PFSK-1 (cell line): ENCODE measurements at regions not wholly inside any gene's neighbourhood (a gene's known extent, or its start where the extent isn't known, plus 50 kb on each side); places are given as distances from the start of the nearest gene placed in this dataset.

Experiments
- FOXP2 ChIP-seq: optimal IDR thresholded peaks from 2 replicates; pipeline ENCODE3; 2011; ENCODE audit warnings: borderline replicate concordance, control low read depth, inconsistent platforms; ENCODE audit not compliant: insufficient read depth; ENCODE audit errors: extremely low read length, extremely low read depth
- POLR2AphosphoS5 ChIP-seq: IDR thresholded peaks from 2 replicates; pipeline ENCODE4 v1.6.1; 2012; ENCODE audit warnings: low read depth, mild to moderate bottlenecking, control low read depth, low read length, moderate library complexity
- SIN3A ChIP-seq: IDR thresholded peaks from 2 replicates; pipeline ENCODE4 v1.6.1; 2012; ENCODE audit warnings: mild to moderate bottlenecking, low read length, moderate library complexity, borderline replicate concordance; ENCODE audit not compliant: insufficient read depth
- TAF1 ChIP-seq: IDR thresholded peaks from 2 replicates; pipeline ENCODE4 v1.6.1; 2012; ENCODE audit warnings: low read length, control low read depth, borderline replicate concordance; ENCODE audit not compliant: insufficient read depth
- TF ChIP-seq, protein P1 (sequence below), 2 experiments: IDR thresholded peaks; 2 replicates each; pipeline versions ENCODE4 v1.6.1 to v1.8.0; 2011 to 2012; ENCODE audit warnings: low read depth in 2 of 2, low read length in 2 of 2, control low read depth in 1 of 2, inconsistent platforms in 1 of 2, mild to moderate bottlenecking in 1 of 2, moderate library complexity in 1 of 2; ENCODE audit not compliant: insufficient read depth in 1 of 2

DNA sequence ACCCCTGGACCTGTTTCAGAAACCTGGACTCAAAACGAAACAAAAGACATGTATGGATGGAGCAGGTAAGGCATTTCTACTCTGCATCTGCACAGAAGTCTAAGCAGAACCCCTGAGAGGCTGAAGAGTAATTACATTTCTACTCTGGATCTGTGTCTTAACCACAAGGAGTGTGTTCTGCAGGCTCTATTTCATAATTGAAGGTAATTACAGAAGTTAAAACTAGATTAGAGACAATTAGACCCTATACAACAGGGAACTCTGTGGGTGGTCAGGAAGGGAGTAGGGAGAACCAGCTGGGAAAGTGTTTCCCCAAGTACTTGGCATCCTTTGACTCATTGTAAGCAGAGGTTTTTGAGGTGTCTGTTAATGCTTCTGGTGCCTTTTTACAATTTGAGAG lies 69.8 kb downstream of the IGSF1 start:
- TF ChIP-seq POLR2AphosphoS5 (no peak), TAF1 (no peak), SIN3A (no peak), FOXP2 (no peak)
- TF ChIP-seq, protein P1, sequence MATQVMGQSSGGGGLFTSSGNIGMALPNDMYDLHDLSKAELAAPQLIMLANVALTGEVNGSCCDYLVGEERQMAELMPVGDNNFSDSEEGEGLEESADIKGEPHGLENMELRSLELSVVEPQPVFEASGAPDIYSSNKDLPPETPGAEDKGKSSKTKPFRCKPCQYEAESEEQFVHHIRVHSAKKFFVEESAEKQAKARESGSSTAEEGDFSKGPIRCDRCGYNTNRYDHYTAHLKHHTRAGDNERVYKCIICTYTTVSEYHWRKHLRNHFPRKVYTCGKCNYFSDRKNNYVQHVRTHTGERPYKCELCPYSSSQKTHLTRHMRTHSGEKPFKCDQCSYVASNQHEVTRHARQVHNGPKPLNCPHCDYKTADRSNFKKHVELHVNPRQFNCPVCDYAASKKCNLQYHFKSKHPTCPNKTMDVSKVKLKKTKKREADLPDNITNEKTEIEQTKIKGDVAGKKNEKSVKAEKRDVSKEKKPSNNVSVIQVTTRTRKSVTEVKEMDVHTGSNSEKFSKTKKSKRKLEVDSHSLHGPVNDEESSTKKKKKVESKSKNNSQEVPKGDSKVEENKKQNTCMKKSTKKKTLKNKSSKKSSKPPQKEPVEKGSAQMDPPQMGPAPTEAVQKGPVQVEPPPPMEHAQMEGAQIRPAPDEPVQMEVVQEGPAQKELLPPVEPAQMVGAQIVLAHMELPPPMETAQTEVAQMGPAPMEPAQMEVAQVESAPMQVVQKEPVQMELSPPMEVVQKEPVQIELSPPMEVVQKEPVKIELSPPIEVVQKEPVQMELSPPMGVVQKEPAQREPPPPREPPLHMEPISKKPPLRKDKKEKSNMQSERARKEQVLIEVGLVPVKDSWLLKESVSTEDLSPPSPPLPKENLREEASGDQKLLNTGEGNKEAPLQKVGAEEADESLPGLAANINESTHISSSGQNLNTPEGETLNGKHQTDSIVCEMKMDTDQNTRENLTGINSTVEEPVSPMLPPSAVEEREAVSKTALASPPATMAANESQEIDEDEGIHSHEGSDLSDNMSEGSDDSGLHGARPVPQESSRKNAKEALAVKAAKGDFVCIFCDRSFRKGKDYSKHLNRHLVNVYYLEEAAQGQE (IDR thresholded peaks at IDR 0.05; ENCODE audit: insufficient read depth in 1 of 2, low read depth in 2 of 2, low read length in 2 of 2) = no peak

DNA sequence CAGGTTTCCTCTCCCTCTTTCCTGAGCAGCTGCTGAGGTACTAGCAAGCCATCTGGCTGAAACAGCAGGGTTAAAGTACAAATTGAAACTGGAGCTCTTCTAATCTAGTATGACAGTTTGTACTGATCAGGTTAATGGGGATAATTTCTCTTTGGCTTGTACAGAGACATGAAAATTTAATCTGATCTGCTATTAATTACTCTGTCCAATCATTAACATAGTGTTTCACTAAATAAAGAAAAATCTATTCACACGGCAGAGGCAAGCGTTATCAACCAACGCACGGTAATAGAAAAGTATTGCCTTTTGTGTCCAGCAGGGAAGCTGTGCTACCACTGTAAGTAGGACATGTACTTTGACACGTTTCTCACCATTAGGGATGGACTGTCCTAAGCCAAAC lies 71.1 kb downstream of the IGSF1 start:
- no peak for TF ChIP-seq TAF1
- TF ChIP-seq SIN3A = no peak
- TF ChIP-seq FOXP2 = no peak
- TF ChIP-seq, protein P1 (IDR thresholded peaks at IDR 0.05; ENCODE audit: insufficient read depth in 1 of 2, low read depth in 2 of 2, low read length in 2 of 2) = no peak
- no peak for TF ChIP-seq POLR2AphosphoS5

DNA sequence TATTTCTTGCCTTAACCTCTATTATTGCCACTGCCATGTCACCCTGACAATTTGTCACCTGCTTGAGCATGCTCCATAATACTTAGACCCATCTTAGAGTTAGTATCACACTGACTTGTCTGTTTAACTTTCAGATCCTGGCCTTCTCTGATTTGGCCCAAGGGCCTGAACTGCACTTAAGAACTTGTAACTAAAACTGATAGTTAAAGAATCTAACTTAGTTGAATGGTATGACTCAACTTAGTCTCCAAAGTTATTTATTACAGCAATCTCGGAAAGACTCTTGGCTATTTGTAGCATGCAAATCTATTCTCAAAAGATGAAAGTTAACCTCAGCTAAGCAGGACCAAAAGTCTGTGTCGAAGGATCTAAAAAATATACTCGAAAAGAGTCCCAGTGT lies 72.3 kb downstream of the IGSF1 start:
- TF ChIP-seq SIN3A (no peak), TAF1 (no peak), POLR2AphosphoS5 (no peak), FOXP2 (no peak)
- TF ChIP-seq, protein P1 (IDR thresholded peaks at IDR 0.05; ENCODE audit: insufficient read depth in 1 of 2, low read depth in 2 of 2, low read length in 2 of 2) = no peak

DNA sequence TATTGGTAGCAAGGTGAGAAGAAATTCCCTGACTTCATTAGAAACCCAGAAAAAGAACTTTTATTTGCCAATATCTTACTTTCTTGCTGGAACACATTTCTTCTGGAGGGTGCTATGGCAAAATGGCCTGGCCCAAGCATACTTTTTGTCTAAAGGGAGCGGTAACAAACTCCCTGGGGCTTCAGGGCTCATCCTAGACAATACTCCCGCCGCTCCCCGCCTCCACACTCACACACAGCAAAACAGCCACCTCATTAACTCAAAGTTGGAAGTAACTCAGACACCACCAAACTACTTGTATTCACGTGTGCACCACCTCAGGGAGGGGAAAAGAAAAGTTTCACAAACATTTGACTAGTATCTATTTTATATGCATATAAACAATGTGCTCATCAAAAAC lies 75.7 kb downstream of the IGSF1 start:
- TF ChIP-seq FOXP2 = no peak

DNA sequence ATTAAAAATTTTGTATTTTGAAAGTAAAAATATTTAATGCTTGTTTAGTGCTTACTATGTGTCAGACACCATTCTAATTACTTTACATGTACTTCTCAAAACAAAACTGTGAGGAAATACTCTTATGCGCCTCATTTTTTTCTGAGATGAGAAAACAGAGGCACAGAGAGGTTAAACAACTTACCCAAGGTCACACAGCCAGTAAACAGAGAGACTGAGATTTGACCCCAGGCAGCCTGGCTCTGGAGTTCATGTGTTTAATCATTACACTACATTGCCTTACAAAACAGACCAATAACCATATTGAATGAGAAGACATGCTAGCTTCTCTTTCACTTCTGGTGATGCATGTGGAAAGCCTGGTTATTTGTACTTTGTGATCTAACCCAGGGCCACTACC lies 86.3 kb downstream of the IGSF1 start:
- TF ChIP-seq SIN3A = no peak
- TF ChIP-seq, protein P1 (IDR thresholded peaks at IDR 0.05; ENCODE audit: insufficient read depth in 1 of 2, low read depth in 2 of 2, low read length in 2 of 2) = no peak
- TF ChIP-seq TAF1 = no peak
- TF ChIP-seq FOXP2 = no peak
